Hepatocyte (in vitro differentiated cells): ENCODE measurements at regions not wholly inside any gene's neighbourhood (a gene's known extent, or its start where the extent isn't known, plus 50 kb on each side); places are given as distances from the start of the nearest gene placed in this dataset.

Experiments
- CTCF ChIP-seq: fragments of 200-600 bp; sonication (generic); IDR thresholded peaks from 2 replicates; pipeline ENCODE4 v1.5.1; 2016; ENCODE audit warnings: antibody characterized with exemption, mild to moderate bottlenecking; ENCODE audit not compliant: poor library complexity
- EZH2 ChIP-seq: fragments of 200-600 bp; sonication (generic); IDR thresholded peaks from 2 replicates; pipeline ENCODE4 v1.6.1; 2016; ENCODE audit warnings: antibody characterized with exemption, mild to moderate bottlenecking, borderline replicate concordance

DNA sequence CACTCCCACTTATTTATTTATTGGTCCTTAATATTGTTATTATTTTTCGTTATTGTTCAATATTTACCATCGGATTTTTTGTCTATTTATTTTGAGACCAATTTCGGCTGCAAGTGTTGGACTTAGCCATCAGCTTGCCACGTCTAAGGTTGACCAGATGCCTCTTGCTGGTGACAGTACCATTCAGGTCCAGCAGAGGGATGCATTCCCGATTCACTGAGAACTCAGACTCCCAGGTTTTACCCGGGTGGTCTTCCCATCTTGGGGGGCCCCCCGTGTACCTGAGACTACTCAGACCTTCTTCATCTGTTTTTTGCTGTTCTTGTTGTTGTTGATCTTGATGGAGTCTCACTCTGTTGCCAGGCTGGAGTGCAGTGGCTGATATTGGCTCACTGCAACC, 1435.2 kb downstream of the UQCRFS1 start:
- TF ChIP-seq CTCF (no peak), EZH2 (no peak)
